Activated T-cell treated with anti-CD3 and anti-CD28 coated beads, Interleukin-2, amount 50 U/mL, for 48 hours (primary cell): ENCODE measurements at regions not wholly inside any gene's neighbourhood (a gene's known extent, or its start where the extent isn't known, plus 50 kb on each side); places are given as distances from the start of the nearest gene placed in this dataset.

Experiments
- DNase-seq, 2 experiments: peaks; one replicate each; pipeline ENCODE4 v3.0.0-alpha.2; 2020

DNA sequence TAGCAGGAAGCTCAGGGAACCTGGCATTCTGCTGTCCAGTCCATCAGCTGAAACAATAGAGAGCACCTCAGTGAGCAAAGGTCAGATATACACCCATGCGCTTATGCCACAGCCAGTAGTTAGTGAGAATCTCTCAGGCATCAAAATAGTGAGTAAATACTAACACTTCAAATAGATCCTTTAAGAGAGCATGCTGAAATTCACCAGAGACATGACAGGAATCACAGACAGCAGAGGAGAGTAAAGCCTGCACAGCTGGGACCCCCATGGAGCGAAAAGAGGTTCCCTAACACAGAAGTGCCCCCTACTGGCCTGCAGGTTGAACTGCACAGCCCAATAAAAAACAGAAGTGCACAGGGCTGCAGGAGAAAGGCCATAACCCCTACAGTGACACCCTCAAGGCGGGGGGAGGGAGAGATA lies 57.6 kb upstream of the ANTXRL start:
- peak; percentile 24 to 35 for DNase-seq

DNA sequence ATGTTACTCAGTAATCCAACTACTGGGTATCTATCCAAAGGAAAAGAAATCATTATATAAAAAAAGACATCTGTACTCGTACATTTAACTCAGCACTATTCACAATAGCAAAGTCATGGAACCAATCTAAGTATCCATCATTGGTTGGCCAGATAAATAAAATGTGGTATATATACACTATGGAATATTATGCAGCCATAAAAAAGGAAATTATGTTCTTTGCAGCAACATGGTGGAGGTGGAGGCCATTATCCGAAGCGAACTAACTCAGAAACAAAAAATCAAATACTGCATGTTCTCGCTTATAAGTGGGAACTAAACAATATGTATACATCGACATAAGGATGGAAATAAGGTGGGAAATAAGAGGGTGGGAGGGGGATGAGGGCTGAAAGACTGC lies 56.2 kb upstream of the ANTXRL start:
- DNase-seq, result no peak

DNA sequence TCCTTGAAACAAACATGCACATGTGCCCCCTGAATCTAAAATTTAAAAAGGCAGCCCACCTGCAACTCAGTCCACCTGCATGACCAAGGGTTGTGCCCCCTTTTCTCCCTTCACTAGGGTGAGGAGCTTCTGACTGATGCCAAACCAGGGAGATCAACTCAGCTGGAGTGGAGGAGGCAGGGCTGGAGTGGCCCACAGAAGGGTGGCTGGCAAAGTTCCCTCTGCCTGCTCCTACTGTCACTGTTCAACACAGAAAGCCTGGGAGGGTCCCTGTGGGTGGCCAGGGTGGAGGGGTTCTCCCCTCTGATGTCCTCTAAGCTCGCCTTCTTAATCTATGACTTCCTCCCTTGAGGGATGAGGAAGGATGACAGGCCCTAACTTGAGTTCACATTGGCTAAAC lies 55.7 kb upstream of the ANTXRL start:
- DNase-seq, result peak; percentile 3 to 7

DNA sequence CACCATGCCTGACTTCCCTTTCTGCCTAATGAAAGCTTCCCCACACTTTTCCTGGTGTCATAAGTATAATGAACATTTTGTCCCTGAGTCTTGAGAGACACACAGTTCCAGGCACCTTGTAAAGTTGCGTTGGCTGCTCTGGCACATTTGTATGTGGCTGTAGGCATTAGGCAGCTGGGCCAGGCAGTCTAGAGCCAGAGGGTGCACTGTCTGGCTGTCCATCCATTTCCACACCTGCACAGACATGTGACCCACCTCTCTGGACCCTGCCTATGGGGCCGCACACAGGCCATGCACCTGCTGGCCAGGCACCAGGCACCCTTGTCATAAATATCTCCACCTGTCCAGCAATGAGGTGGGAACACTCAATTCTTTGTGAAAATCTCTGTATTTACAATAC lies 54.7 kb upstream of the ANTXRL start:
- DNase-seq, result peak in 1 of 2 experiments; percentile 5

DNA sequence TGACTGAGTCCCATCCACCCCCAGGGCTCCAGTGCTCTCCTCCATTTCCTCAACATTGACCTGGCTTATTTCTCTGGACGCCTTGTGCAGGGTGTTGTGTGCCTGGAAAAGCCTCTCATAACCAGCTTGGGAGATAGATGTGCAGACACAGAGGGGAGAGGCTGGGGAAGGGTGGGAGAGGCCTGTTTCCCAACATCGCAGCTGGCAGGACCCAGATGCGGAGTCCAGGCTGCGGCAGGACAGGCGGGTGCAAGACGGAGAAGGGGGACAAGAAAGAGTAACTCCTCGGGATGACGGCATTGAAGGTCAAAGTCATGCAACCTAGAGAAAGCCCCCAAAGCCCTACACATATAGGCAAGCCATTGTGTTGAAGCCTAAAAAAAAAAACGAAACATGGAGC lies 54.1 kb upstream of the ANTXRL start:
- DNase-seq, result peak in 1 of 2 experiments; percentile 3

DNA sequence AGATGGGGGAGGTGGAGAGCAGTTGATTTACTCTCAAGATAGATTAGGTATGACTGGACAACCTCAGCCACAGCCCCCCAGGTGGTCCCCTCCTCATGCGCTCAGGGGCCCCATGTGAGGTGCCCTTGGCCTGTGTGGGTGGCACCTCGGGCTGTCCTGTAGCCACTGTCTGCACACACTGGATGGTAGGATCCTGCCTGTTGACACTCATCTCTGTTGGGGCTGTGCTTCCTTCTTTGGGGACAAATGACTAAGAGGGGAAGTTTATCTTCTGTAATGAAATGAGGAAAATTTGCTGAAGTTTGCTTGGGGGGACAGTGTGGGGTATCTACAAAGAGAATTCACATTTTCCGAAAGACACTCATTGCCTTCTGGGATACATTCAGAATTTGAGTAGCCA lies 53.6 kb upstream of the ANTXRL start:
- peak in 1 of 2 experiments; percentile 13 for DNase-seq

DNA sequence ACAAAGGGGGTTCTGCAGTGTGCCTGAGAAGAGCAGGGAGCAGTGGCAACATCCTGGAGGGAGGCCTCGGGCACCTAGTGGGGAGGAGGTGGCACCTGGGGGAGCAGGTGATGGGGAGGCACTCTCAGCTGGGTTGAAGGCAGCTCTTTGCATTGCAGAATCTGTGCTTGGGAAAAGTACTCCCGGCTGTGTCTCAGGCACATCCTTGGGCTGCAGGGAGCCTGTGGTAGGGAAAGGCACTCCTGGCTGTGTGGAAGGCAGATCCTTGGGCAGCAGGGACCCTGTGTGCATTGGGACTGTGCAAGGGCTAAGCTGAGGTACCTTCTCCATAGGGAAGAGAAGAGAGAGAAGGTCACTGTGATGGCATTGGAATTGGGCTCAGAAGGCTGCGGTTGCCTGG lies 52.8 kb upstream of the ANTXRL start:
- peak in 1 of 2 experiments; percentile 5 for DNase-seq

DNA sequence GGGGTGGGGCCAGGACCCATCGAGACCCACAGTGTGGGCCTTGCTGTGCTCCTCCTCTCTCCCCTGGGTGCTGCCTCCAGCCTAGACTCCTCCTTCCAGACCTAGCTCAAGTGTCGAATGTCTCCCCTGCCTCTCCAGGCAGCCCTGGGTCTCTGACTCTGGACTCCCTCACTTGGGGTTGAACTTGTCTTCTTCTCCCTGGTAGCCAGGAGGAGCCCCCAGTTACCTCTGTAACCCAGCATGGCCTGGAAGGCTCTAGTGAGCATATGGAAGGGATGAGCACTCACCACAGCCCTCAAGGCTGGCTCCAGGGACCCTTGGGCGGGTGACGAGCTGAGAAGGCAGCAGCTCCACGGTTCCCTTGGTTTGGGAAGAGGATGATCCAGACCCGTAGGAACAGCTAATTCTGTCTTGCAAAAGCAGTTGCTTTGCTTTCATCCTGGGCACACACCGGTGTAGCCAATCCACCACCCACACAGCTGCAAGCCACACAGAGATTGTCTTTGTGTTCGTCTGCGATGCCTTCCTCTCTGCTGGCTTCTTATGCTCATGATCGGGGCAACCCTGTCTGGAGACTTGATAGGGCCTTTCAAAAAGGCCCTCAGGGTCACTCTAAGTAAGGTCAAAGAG lies 52.3 kb upstream of the ANTXRL start:
- DNase-seq, result peak; percentile 4 to 9

DNA sequence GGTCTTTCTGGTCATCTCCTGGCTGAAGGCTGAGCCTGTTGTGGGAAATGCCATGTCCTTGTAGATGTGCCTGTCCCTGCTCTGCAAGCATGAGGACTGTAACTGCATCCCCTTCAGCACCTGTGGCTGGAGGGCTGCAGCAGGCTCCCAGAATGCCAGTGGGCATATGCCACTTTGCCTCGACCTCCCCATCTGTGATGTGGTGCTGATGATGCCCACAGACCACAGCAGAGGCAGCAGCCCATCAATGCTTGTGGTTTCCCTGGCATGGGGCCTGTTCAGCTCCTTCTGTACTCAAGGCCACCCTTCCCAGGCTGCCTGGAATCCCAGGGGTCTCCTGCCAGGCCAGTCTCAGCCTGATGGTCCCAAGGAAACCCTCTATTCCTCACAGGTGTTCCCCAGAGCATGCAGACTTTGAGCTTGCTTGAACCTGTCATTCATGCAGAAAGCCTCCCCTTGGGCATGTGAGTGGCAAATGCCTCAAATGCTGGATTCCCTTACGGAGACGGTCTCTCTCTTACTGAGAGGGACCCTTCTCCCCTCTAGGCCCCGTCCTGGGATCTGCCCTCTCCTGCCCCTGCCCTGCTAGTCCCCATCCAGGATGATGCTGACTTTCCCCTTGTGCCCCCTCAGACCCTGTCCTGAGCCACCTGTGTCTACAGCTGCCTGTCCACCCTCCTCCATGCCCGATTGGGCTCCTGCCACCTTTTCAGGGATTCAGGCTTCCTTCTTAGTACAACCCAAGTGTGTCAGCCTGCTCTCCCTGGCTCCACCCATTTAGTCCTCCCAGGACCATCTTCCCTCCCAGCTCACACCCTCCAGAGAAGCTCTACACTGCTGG lies 50.9 kb upstream of the ANTXRL start:
- DNase-seq, result peak in 1 of 2 experiments; percentile 13

DNA sequence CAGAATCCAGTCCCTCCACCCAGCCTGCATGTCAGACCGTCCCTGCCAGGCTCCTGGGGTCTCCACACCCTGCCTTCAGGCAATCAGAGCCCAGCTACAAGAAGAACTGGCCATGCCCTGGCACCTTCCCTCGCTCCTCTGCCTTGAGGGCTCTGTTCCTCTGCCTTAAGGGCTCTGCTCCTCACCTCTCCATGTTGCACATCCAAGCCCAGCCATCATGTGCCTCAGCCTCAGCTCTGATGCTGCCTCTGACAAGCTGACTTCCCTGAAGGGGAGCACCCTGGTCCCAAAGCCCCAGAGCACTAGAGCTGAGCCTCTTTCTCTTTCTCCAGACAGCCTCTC lies 50.3 kb upstream of the ANTXRL start:
- peak in 1 of 2 experiments; percentile 7 for DNase-seq

DNA sequence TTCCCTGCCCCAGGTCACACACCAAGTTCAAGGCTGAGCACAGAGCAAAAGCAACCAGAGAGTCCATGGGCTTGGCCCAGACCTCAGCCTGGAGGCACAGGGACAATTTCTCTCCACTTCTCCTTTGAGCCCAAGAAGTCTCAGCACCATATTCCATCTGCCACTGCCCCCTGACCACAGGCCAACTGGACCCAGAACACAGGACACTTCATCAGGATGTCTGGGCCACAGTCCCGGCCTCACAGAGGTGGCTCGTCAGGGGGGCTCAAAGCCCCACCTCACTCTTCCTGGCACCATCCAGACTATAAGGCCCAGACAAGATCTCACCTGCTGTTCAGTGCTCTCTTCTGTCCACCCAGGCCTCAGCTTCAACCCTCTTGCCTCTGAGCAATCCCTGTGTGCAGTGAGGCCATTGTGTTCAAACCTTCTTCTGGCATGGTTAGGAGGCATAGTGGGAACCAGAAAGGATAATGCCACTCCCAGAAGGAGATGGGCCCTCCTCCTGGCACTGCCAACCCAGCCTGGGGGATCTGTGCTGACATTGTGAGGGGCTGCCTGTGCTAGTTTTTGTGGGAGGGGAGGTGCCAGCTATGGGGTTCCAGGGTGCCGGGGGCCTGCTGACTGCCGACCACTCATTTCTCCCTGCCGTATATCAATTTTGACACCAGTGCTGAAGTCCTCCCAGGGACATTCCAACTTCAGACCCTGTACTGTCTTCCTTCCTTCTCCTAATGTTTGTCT lies 49.7 kb upstream of the ANTXRL start:
- peak; percentile 2 to 8 for DNase-seq
